C4-2B (cell line): ENCODE measurements at regions not wholly inside any gene's neighbourhood (a gene's known extent, or its start where the extent isn't known, plus 50 kb on each side); places are given as distances from the start of the nearest gene placed in this dataset.

Source experiments
- H3K27ac ChIP-seq: fragments of 450-650 bp; 2 replicates; pipeline ENCODE4 v1.5.1; 2017
- ZFX ChIP-seq: fragments of 450-650 bp; IDR thresholded peaks from 2 replicates; pipeline ENCODE4 v1.6.1; 2017
- TF ChIP-seq, protein P1 (sequence below): fragments of 450-650 bp; conservative IDR thresholded peaks from 2 replicates; pipeline ENCODE4 v1.5.1; 2017; ENCODE audit warnings: mild to moderate bottlenecking

DNA sequence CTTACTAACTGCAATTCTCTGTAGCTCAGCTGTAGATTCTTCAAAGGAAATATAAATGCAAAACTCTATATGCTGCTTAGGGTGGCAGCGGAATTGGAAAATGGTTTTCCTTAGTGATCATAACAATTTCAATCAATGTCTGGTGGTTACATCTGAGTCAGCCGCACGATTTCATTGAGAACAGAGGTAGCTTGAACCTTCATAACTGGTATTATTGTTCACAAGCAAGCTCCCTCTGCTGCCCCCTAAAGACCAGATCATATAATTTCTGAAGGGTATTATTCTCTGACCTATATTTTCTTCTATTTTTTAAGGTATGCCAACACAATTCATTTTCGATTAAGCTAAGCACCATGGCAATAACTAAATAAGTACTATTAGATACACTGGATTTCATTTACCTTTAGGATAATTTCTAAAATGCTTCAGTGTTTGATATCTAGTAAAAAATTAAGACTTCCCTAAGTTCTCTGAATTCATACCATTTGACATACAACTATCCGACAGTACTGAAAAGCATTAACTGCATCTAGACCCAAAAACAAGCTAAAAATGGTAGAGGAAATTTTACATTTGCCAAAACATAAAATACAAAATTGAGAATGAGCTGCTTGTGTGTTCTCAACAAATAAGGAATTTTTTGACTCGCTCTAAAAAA lies 181.1 kb upstream of the SPEF2 start:
- no peak overlapping the region for H3K27ac ChIP-seq
- TF ChIP-seq ZFX, result no peak
- TF ChIP-seq, protein P1, sequence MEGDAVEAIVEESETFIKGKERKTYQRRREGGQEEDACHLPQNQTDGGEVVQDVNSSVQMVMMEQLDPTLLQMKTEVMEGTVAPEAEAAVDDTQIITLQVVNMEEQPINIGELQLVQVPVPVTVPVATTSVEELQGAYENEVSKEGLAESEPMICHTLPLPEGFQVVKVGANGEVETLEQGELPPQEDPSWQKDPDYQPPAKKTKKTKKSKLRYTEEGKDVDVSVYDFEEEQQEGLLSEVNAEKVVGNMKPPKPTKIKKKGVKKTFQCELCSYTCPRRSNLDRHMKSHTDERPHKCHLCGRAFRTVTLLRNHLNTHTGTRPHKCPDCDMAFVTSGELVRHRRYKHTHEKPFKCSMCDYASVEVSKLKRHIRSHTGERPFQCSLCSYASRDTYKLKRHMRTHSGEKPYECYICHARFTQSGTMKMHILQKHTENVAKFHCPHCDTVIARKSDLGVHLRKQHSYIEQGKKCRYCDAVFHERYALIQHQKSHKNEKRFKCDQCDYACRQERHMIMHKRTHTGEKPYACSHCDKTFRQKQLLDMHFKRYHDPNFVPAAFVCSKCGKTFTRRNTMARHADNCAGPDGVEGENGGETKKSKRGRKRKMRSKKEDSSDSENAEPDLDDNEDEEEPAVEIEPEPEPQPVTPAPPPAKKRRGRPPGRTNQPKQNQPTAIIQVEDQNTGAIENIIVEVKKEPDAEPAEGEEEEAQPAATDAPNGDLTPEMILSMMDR, result peak; percentile 84

DNA sequence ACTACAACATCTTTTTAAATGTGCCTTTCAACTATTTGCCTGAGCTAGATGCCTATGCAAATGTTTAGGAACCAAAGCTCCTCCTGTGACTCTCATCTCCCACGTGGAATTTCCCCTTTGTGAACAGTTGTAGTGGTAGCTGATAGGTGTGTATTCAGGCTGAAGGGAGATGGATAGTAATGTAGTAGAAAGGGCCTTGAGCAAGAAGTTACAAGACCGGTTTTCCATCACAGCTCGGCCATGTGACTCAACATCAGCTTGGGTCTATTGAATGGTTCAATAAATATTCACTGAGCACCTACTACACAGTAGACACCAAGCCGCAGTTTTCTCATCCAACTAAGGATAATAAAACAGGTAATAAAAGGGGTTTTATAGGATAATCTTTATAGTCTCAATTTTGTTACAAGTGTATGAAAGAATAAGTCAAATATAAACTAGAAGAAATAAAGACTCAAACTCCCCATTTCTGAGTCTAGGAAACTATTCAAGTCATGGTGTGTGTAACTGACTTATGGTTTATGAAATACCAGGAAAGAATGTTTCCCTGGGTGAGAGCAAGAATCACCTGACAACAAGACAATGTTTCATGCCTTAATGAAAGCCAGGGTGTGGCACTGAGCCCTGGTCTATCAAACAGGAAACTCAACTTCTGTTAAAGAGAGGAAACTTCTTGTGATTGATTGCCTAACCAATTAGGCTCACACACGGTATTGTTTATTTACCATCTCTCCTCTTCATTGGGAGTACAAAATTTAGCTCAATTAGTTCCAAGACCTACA lies 187.1 kb upstream of the SPEF2 start:
- no peak for TF ChIP-seq ZFX
- TF ChIP-seq, protein P1, result no peak
- no peak overlapping the region for H3K27ac ChIP-seq

DNA sequence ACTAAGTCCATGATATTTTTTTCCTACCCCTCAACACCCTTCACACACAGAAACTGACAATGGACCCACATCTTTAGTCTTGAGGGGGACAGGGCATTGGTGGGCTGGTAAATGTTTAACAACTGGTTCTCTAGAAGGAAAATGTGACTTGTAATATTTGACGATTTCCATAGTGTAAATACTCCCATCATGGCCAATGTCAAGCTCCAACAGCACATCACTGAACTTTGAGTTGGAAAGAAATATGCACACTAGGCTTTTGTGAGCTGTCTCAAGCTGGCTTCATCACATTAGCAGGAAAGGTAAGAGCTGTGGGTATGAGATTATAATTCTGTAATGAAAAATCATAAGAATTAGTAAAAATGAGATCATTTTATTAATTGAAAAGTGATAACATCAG lies 189.9 kb upstream of the PRLR start:
- TF ChIP-seq, protein P1, result no peak
- TF ChIP-seq ZFX, result no peak
- no peak overlapping the region for H3K27ac ChIP-seq

DNA sequence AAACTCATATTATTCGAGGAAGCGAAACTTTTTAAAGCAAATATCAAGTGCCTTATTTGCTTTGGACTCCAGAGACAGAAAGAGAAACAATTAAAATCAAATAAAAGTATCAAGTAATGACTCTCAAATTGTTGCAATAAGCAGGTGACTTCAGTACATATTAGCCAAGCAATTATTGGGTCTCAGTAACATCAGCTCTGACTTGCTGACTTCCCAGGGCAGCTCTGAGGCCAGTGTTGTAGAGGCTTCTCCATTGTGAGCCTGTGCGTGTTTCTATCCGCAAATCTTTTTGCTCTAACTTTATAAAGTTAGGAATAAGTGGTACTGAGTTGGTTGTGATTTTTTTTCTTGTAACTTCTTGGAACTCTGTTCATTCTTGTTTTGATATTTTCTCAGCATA lies 186.8 kb upstream of the PRLR start:
- H3K27ac ChIP-seq, result no peak overlapping the region
- TF ChIP-seq ZFX, result no peak
- TF ChIP-seq, protein P1, result no peak

DNA sequence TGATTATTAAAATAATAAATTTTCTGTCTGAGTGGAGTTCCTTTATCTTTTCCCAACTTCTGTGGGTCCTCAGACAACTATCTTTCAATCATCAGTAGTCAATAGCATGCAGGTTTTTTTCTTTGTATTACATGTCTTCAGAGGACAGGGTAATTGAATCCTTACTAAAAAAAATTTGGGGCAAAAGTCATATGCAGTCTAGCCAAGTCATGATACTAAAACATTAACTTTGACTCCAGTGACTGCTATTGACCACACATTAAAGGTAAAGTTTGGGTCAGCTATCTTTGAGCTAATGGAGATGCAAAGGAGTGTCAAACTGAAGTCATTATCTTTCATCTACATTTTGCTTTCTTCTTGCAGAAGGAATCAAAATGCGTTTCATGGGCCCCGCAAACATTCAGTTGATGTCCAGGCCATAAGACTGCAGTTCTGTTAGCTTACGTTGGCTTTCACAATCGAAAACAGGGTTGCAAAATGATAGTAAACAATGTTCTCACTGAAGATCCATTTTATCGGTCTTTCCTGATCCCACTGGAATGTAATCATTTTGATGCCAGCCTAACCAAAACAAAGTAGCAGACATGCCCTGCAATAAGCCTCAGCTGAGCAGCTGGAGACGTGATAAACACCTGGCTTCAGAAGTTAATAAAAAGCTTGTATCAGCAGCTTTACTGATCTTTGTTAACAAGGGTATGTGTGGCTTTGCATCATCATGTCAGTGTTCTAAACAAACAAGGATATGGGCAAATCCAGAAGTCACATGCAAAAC lies 186.1 kb upstream of the PRLR start:
- no peak for TF ChIP-seq ZFX
- TF ChIP-seq, protein P1, result no peak
- H3K27ac ChIP-seq, result no peak overlapping the region

DNA sequence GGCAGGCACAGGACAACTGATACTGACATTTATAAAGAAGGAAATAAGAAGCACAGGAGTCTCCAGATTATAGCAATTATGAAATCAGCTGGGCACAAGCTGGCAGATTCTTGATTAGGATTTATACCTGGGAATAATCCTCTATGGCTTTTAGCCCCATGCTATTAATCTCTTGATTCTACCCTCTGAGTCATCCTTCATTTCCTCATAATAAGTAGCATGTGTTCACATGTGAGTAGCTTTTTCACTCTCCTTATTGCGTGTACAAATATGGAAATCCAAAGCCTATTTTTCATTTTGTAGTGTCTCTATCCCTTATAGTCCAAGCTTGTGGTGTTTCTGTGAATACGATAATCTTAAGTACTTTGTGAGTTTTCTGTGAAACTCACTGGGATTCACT lies 185.0 kb upstream of the PRLR start:
- TF ChIP-seq, protein P1, result no peak
- TF ChIP-seq ZFX, result no peak
- no peak overlapping the region for H3K27ac ChIP-seq

DNA sequence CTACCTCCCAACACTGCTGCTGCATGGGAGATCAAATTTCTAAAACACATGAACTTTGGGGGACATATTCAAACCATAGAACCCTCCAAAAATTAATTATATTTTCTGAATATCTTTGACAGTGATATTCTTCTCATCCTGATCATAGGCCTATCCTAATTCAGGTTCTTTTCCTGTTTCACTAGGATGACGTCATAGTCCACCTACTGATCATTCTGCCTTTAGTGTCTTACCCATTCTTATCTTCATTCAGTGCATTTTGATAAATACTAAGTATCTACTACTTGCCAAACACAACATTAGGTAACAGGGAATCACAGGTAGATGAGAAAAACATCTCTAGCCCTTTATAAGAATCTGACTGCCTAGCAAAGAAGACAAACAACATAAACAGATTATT lies 179.1 kb upstream of the PRLR start:
- no peak for TF ChIP-seq ZFX
- TF ChIP-seq, protein P1, result no peak
- H3K27ac ChIP-seq, result no peak overlapping the region
